ENCODE measurements at regions not wholly inside any gene's neighbourhood (a gene's known extent, or its start where the extent isn't known, plus 50 kb on each side); places are given as distances from the start of the nearest gene placed in this dataset.

DNA sequence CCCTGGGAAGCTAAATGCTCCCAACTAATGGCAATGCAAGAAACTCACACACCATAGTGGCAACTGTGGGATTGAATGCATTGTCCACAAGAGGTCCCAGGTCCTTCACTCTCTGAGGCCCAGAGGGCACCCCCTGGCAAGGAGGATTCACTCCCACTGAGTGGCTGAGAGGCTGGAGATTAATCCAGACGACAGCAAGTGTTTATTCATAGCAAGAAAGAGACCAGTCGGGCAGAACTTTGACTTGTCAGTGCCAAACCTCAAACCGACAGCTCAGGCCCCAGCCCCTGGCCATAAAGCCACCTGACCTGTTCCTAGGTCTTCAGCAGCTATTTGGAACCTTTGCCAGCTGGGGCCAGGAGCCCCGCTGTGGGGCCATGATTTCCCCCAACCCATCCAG, 54.5 kb upstream of the MPEG1 start:
- Mint-ChIP-seq H3K27me3 (ENCODE audit: low read depth) (peaks cover 28% of the 10 kb centered on the region), H3K4me3 (ENCODE audit: unreplicated experiment) (no peak overlapping the region), H3K36me3 (ENCODE audit: low read depth) (no peaks in the 10 kb centered on the region), H3K27ac (ENCODE audit: unreplicated experiment) (no peak overlapping the region), H3K9me3 (ENCODE audit: low read depth) (no peaks in the 10 kb centered on the region), H3K4me1 (ENCODE audit: low read depth) (no peaks in the 10 kb centered on the region)
- no peak for DNase-seq (ENCODE audit: low spot score)
- TF ChIP-seq, protein P1, sequence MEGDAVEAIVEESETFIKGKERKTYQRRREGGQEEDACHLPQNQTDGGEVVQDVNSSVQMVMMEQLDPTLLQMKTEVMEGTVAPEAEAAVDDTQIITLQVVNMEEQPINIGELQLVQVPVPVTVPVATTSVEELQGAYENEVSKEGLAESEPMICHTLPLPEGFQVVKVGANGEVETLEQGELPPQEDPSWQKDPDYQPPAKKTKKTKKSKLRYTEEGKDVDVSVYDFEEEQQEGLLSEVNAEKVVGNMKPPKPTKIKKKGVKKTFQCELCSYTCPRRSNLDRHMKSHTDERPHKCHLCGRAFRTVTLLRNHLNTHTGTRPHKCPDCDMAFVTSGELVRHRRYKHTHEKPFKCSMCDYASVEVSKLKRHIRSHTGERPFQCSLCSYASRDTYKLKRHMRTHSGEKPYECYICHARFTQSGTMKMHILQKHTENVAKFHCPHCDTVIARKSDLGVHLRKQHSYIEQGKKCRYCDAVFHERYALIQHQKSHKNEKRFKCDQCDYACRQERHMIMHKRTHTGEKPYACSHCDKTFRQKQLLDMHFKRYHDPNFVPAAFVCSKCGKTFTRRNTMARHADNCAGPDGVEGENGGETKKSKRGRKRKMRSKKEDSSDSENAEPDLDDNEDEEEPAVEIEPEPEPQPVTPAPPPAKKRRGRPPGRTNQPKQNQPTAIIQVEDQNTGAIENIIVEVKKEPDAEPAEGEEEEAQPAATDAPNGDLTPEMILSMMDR (IDR thresholded peaks at IDR 0.05) = no peak

DNA sequence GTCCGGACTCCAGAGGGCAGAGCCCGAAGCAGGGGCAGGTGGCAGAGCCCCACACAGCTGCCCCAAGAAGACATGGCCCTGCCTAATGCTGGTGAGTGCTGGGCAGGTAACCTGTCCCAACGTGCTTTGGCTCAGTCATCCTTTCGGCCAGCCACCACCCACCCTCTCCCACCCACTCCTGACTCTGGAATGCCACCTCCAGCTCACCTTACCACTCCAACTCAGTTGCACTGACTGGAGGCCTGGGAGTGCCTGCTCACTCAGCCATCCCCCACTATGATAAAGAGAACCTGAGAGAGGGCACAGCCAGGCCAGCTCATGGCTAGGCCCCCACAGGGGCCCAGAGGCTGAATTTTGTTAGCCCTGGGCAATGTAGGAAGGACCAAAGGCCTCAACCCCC, 53.8 kb upstream of the MPEG1 start:
- Mint-ChIP-seq H3K27me3 (ENCODE audit: low read depth) (peaks cover 21% of the 10 kb centered on the region), H3K36me3 (ENCODE audit: low read depth) (no peaks in the 10 kb centered on the region), H3K4me3 (ENCODE audit: unreplicated experiment) (no peak overlapping the region), H3K27ac (ENCODE audit: unreplicated experiment) (no peak overlapping the region), H3K4me1 (ENCODE audit: low read depth) (no peaks in the 10 kb centered on the region), H3K9me3 (ENCODE audit: low read depth) (no peaks in the 10 kb centered on the region)
- TF ChIP-seq, protein P1 (IDR thresholded peaks at IDR 0.05) = no peak
- no peak for DNase-seq (ENCODE audit: low spot score)

DNA sequence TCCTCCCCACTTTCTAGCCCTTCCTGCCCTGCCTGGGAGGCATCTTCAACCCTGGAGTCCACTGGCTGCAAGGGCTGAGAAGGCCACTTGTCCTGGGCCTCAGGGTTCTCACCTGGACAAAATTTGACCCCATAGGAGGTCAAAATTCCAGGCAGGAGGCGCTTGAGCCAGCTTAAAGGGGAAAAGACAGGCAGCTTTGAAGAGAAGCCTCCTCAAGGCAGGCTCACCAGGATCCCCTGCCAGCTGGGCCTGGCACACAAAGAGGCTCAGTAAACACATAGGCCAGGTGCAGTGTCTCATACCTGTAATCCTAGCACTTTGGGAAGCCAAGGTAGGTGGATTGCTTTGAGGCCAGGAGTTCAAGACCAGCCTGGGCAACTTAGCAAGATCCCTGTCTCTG, 53.0 kb upstream of the MPEG1 start:
- H3K27ac Mint-ChIP-seq (ENCODE audit: unreplicated experiment) = no peak overlapping the region
- TF ChIP-seq, protein P1 (IDR thresholded peaks at IDR 0.05) = no peak
- H3K36me3 Mint-ChIP-seq (ENCODE audit: low read depth) = no peaks in the 10 kb centered on the region
- no peak for DNase-seq (ENCODE audit: low spot score)
- H3K4me1 Mint-ChIP-seq (ENCODE audit: low read depth) = no peaks in the 10 kb centered on the region
- H3K4me3 Mint-ChIP-seq (ENCODE audit: unreplicated experiment) = no peak overlapping the region
- H3K27me3 Mint-ChIP-seq (ENCODE audit: low read depth) = peaks cover 18% of the 10 kb centered on the region
- H3K9me3 Mint-ChIP-seq (ENCODE audit: low read depth) = no peaks in the 10 kb centered on the region

GRCh38 chr11:59264736-59265135, 52.0 kb upstream of the MPEG1 start:
- no peak overlapping the region for H3K4me3 Mint-ChIP-seq (ENCODE audit: unreplicated experiment)
- no peaks in the 10 kb centered on the region for H3K4me1 Mint-ChIP-seq (ENCODE audit: low read depth)
- TF ChIP-seq, protein P1 (IDR thresholded peaks at IDR 0.05) = no peak
- peaks cover 17% of the 10 kb centered on the region for H3K27me3 Mint-ChIP-seq (ENCODE audit: low read depth)
- DNase-seq (ENCODE audit: low spot score) = no peak
- H3K27ac Mint-ChIP-seq (ENCODE audit: unreplicated experiment) = no peak overlapping the region
- H3K36me3 Mint-ChIP-seq (ENCODE audit: low read depth) = no peaks in the 10 kb centered on the region
- no peaks in the 10 kb centered on the region for H3K9me3 Mint-ChIP-seq (ENCODE audit: low read depth)

- H3K4me3 Mint-ChIP-seq (ENCODE audit: unreplicated experiment) = no peak overlapping the region
- no peaks in the 10 kb centered on the region for H3K36me3 Mint-ChIP-seq (ENCODE audit: low read depth)
- H3K27me3 Mint-ChIP-seq (ENCODE audit: low read depth) = peaks cover 21% of the 10 kb centered on the region
- H3K27ac Mint-ChIP-seq (ENCODE audit: unreplicated experiment) = no peak overlapping the region
- H3K9me3 Mint-ChIP-seq (ENCODE audit: low read depth) = no peaks in the 10 kb centered on the region
- no peaks in the 10 kb centered on the region for H3K4me1 Mint-ChIP-seq (ENCODE audit: low read depth)
- TF ChIP-seq, protein P1 (IDR thresholded peaks at IDR 0.05) = peak; percentile 24
- no peak for DNase-seq (ENCODE audit: low spot score)
Measured at GRCh38 chr11:59263225-59263894, 50.6 kb upstream of the MPEG1 start.
